ENCODE measurements at regions not wholly inside any gene's neighbourhood (a gene's known extent, or its start where the extent isn't known, plus 50 kb on each side); places are given as distances from the start of the nearest gene placed in this dataset.

GRCh38 chr21:36246080-36246631 lies 73.8 kb upstream of the MORC3 start:
- H3K27me3 Mint-ChIP-seq: no peaks in the 10 kb centered on the region
- WGBS (ENCODE audit: insufficient coverage): 96% methylated on average over 22 of the region's 23 CpGs
- intact Hi-C loops (cut with micrococcal nuclease): no loop called here

More at GRCh38 chr21:36246080-36246631, 73.8 kb upstream of the MORC3 start:
- H3K27me3 ChIP-seq (replicated peaks in 1 of 4; ENCODE audit: control extremely low read depth in 1 of 4, control insufficient read depth in 3 of 4, insufficient read depth in 4 of 4, low read length in 3 of 4): no peaks in the 10 kb centered on the region
- CTCF ChIA-PET: interaction anchor here (1.0 to 1.6 kb wide), 5 partner anchors 10 to 85 kb away, joined by 3 to 6 read pairs (median 4); partner anchors contain the start of gene MORC3
- Mint-ChIP-seq H3K9me3 (ENCODE audit: insufficient read depth) (no peaks in the 10 kb centered on the region), H3K4me3 (no peak overlapping the region), H3K4me1 (peaks cover 11% of the 10 kb centered on the region), H3K27ac (no peak overlapping the region)
- H3K27ac ChIP-seq (ENCODE audit: low read length in 2 of 2): no peak overlapping the region
- POLR2A ChIA-PET: no interaction called here
- H3K9me3 ChIP-seq (ENCODE audit: control extremely low read depth in 1 of 3, control insufficient read depth in 2 of 3, insufficient read depth in 1 of 3, low read length in 2 of 3): no peaks in the 10 kb centered on the region
- no peak for DNase-seq
- H3K4me3 ChIP-seq (ENCODE audit: control extremely low read depth in 1 of 5, extremely low read depth in 1 of 5, insufficient read depth in 1 of 5, low read depth in 2 of 5, low read length in 4 of 5): no peak overlapping the region
- TF ChIP-seq EZH2 (IDR thresholded peaks at IDR 0.05; ENCODE audit: borderline replicate concordance, insufficient read depth, low read depth, low read length, poor library complexity, severe bottlenecking) (no peak), CTCF (IDR thresholded peaks at IDR 0.05) (no peak)
- no peak overlapping the region for H3K4me2 ChIP-seq (replicated peaks; ENCODE audit: low read depth, low read length, poor library complexity, severe bottlenecking)
- ATAC-seq (ENCODE audit: low read depth): no peak
- peaks cover 15 to 65% of the 10 kb centered on the region in 2 experiments for H3K36me3 ChIP-seq (replicated peaks in 1 of 2; ENCODE audit: control extremely low read depth in 1 of 2, control insufficient read depth in 1 of 2, extremely low read depth in 1 of 2, insufficient read depth in 2 of 2, low read length in 1 of 2)
- H2AFZ ChIP-seq (ENCODE audit: insufficient read depth, low read depth, low read length, poor library complexity, severe bottlenecking): no peak overlapping the region
- peaks cover 10 to 11% of the 10 kb centered on the region in 2 donors for H3K4me1 ChIP-seq (ENCODE audit: control insufficient read depth in 2 of 2, insufficient read depth in 2 of 2, low read length in 2 of 2)
- peaks cover 15% of the 10 kb centered on the region for H3K79me2 ChIP-seq (ENCODE audit: control insufficient read depth, insufficient read depth, low read length)
- H4K20me1 ChIP-seq (ENCODE audit: control insufficient read depth, insufficient read depth, low read length, poor library complexity, severe bottlenecking): no peaks in the 10 kb centered on the region
- no peak overlapping the region for H3K9ac ChIP-seq (ENCODE audit: low read length)

All from B cell (primary cell).